ENCODE measurements at regions not wholly inside any gene's neighbourhood (a gene's known extent, or its start where the extent isn't known, plus 50 kb on each side); places are given as distances from the start of the nearest gene placed in this dataset.

DNA sequence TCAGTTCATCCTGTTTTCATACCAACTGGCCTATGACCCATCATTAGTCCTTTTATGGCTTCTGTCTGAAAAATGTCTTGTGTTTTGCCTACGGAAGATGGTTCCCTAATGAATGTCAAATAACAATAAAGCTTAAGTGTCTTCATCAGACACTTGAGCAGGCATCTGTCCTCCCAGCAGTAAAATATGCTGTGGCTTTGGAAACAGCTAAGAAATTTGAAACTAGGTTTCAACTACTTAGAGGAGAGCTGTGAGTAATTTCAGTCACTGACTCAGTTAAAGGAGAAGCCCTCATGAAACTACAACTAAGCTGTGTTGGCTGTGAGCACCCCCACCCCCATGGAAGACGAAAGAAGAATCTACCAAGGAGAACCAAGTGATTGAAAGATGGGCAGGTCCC, 409.4 kb upstream of the PPP2R3A start:
- Histone ChIP-seq H3K9me3 (no peaks in the 10 kb centered on the region), H3K4me1 (no peaks in the 10 kb centered on the region), H3K27ac (no peak overlapping the region), H3K4me3 (no peak overlapping the region), H3K36me3 (no peaks in the 10 kb centered on the region), H3K27me3 (no peaks in the 10 kb centered on the region)
- 80 to 83% methylated on average over 2 of the region's 2 CpGs for WGBS, 2 donors
- ATAC-seq (ENCODE audit: low FRiP score in 2 of 2) (no peak), DNase-seq (no peak)
- no peak for TF ChIP-seq EP300 (IDR thresholded peaks at IDR 0.05)
- TF ChIP-seq POLR2A (IDR thresholded peaks at IDR 0.05), result no peak

DNA sequence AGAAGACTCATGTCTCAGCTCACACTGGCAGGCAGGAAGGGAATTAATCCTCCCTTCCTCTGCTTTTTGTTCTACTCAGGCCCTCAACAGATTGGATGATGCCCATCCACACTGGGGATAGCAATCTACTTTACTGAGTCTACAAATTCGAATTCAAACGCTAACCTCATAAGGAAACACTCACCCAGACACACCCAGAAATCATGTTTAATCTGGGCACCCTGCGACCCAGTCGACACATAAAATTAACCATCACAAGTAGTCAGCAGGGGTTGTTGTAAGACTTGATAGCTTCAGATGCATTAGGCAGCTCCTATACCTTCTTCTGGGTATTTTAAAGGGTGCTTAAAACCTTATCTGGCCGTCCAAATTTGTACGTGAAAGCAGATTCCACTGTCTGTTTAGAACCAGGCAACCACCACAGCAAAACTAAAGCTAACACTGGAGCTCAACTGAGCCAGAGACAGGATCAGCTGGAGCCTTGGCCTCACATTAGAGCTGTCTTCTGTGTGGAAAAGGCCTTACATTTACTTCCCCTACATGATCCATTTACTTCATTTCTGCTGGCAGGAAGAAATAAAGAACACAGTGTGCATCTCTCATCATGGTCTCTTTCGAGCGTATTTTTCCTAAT, 407.3 kb upstream of the PPP2R3A start:
- H3K36me3 ChIP-seq, result no peaks in the 10 kb centered on the region
- no peaks in the 10 kb centered on the region for H3K9me3 ChIP-seq
- H3K27ac ChIP-seq, result no peak overlapping the region
- 83 to 86% methylated on average over 8 of the region's 8 CpGs for WGBS, 2 donors
- ATAC-seq (ENCODE audit: low FRiP score in 2 of 2) (no peak), DNase-seq (no peak)
- no peaks in the 10 kb centered on the region for H3K4me1 ChIP-seq
- no peak overlapping the region for H3K4me3 ChIP-seq
- H3K27me3 ChIP-seq, result no peaks in the 10 kb centered on the region
- TF ChIP-seq EP300 (IDR thresholded peaks at IDR 0.05) (no peak), POLR2A (IDR thresholded peaks at IDR 0.05) (no peak), POLR2AphosphoS5 (IDR thresholded peaks at IDR 0.05) (no peak)
- TF ChIP-seq, protein P1, sequence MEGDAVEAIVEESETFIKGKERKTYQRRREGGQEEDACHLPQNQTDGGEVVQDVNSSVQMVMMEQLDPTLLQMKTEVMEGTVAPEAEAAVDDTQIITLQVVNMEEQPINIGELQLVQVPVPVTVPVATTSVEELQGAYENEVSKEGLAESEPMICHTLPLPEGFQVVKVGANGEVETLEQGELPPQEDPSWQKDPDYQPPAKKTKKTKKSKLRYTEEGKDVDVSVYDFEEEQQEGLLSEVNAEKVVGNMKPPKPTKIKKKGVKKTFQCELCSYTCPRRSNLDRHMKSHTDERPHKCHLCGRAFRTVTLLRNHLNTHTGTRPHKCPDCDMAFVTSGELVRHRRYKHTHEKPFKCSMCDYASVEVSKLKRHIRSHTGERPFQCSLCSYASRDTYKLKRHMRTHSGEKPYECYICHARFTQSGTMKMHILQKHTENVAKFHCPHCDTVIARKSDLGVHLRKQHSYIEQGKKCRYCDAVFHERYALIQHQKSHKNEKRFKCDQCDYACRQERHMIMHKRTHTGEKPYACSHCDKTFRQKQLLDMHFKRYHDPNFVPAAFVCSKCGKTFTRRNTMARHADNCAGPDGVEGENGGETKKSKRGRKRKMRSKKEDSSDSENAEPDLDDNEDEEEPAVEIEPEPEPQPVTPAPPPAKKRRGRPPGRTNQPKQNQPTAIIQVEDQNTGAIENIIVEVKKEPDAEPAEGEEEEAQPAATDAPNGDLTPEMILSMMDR (IDR thresholded peaks at IDR 0.05), result no peak

DNA sequence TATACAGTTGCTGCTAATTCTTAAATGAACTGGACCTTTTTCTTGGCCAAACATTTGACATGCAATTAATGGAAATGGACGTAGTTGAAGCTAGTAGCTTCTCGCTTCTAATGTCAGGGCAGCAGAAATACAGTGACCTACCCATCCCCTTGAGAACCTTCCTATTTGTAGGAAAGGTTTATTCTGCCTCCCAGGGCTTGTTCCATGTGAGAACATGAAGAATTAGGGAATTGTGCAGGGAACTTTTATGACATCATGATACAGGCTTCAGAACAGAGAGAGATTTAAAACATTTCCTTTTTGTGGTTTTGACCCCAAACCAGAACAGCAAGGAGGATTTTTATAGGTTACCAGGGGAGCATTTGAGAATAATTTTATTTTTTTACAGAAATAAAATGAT, 406.6 kb upstream of the PPP2R3A start:
- 55 to 83% methylated on average over 2 of the region's 2 CpGs for WGBS, 2 donors
- TF ChIP-seq, protein P1 (IDR thresholded peaks at IDR 0.05), result no peak
- TF ChIP-seq POLR2AphosphoS5 (IDR thresholded peaks at IDR 0.05), result no peak
- TF ChIP-seq POLR2A (IDR thresholded peaks at IDR 0.05), result no peak
- Histone ChIP-seq H3K9me3 (no peaks in the 10 kb centered on the region), H3K4me3 (no peak overlapping the region), H3K27me3 (no peaks in the 10 kb centered on the region), H3K36me3 (no peaks in the 10 kb centered on the region), H3K4me1 (no peaks in the 10 kb centered on the region), H3K27ac (no peak overlapping the region)
- DNase-seq (no peak), ATAC-seq (ENCODE audit: low FRiP score in 2 of 2) (no peak)

DNA sequence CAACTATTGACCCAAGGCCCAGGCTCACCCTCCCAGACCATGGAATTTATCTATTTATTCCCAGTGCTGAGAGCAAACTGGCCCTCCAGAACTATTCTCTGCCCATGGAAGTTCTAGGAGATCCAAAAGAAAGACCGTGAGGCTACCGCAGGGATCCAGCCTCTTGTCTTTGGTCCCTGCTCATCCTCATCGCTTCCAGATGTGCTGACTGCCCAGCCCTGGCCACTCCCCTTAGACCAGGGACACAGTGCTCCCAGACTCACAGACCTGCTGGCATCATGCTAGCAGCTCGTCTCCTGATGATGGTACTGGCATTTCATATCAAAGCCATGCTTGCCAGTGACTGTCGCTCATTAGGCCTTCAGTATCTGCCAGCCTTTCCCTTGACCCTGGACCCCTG, 405.7 kb upstream of the PPP2R3A start:
- Histone ChIP-seq H3K4me3 (no peak overlapping the region), H3K27me3 (no peaks in the 10 kb centered on the region), H3K36me3 (no peaks in the 10 kb centered on the region), H3K9me3 (no peaks in the 10 kb centered on the region), H3K27ac (no peak overlapping the region), H3K4me1 (no peaks in the 10 kb centered on the region)
- ATAC-seq (ENCODE audit: low FRiP score in 2 of 2) (no peak), DNase-seq (no peak)
- 86 to 95% methylated on average over 5 of the region's 5 CpGs for WGBS, 2 donors
- TF ChIP-seq EP300 (IDR thresholded peaks at IDR 0.05) (no peak), POLR2AphosphoS5 (IDR thresholded peaks at IDR 0.05) (no peak), POLR2A (IDR thresholded peaks at IDR 0.05) (no peak)
- TF ChIP-seq, protein P1 (IDR thresholded peaks at IDR 0.05), result no peak

DNA sequence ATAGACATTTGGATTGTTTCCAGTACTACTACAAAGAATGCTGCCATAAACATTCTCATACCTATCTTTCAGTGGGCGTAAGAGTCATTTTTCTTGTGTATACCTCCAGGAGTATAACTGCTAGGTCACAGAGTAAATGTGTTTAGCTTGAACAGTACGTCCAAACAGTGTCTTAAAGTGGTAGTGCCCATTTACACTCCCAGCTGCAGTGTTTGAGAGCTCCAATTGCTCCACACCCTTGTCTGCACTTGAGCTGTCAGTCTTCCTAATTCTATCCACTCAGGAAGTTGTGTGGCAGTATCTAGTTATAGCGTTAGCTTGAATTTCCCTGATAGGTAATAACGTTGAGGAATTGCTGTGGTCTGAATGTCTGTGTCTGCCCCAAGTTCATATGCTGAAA, 404.7 kb upstream of the PPP2R3A start:
- DNase-seq (no peak), ATAC-seq (ENCODE audit: low FRiP score in 2 of 2) (no peak)
- H3K4me1 ChIP-seq, result no peaks in the 10 kb centered on the region
- no peaks in the 10 kb centered on the region for H3K9me3 ChIP-seq
- no peaks in the 10 kb centered on the region for H3K36me3 ChIP-seq
- no peak overlapping the region for H3K27ac ChIP-seq
- H3K27me3 ChIP-seq, result no peaks in the 10 kb centered on the region
- WGBS, 2 donors, result 55 to 57% methylated on average over 4 of the region's 4 CpGs
- no peak for TF ChIP-seq EP300 (IDR thresholded peaks at IDR 0.05)
- TF ChIP-seq, protein P1 (IDR thresholded peaks at IDR 0.05), result no peak
- no peak for TF ChIP-seq POLR2A (IDR thresholded peaks at IDR 0.05)
- no peak for TF ChIP-seq POLR2AphosphoS5 (IDR thresholded peaks at IDR 0.05)
- H3K4me3 ChIP-seq, result no peak overlapping the region
